ENCODE measurements at regions not wholly inside any gene's neighbourhood (a gene's known extent, or its start where the extent isn't known, plus 50 kb on each side); places are given as distances from the start of the nearest gene placed in this dataset.

GRCh38 chr13:84821261-84821660, 939.0 kb upstream of the SLITRK1 start:
- Histone ChIP-seq H3K36me3 (no peaks in the 10 kb centered on the region), H3K4me1 (no peaks in the 10 kb centered on the region), H3K27me3 (no peaks in the 10 kb centered on the region), H3K4me3 (no peak overlapping the region), H3K9me3 (no peaks in the 10 kb centered on the region), H3K27ac (no peak overlapping the region)
- TF ChIP-seq CTCF (IDR thresholded peaks at IDR 0.05), result no peak
- no peak for TF ChIP-seq POLR2AphosphoS5 (IDR thresholded peaks at IDR 0.05)
- TF ChIP-seq POLR2A (IDR thresholded peaks at IDR 0.05), result no peak
- intact Hi-C loops (cut with DNase I; ENCODE audit: low total_unique reads), result no loop called here
- DNase-seq (ENCODE audit: low spot score in 2 of 2), result no peak

GRCh38 chr13:84816567-84817105, 934.4 kb upstream of the SLITRK1 start:
- TF ChIP-seq POLR2AphosphoS5 (IDR thresholded peaks at IDR 0.05) (no peak), CTCF (IDR thresholded peaks at IDR 0.05) (no peak), POLR2A (IDR thresholded peaks at IDR 0.05) (no peak)
- DNase-seq (ENCODE audit: low spot score in 2 of 2), result no peak
- no peaks in the 10 kb centered on the region for H3K27me3 ChIP-seq
- intact Hi-C loops (cut with DNase I; ENCODE audit: low total_unique reads), result no loop called here
- H3K27ac ChIP-seq, result no peak overlapping the region
- H3K4me3 ChIP-seq, result no peak overlapping the region
- no peaks in the 10 kb centered on the region for H3K36me3 ChIP-seq
- no peaks in the 10 kb centered on the region for H3K4me1 ChIP-seq
- no peaks in the 10 kb centered on the region for H3K9me3 ChIP-seq

- DNase-seq (ENCODE audit: low spot score in 2 of 2), result no peak
- H3K4me1 ChIP-seq, result no peaks in the 10 kb centered on the region
- TF ChIP-seq POLR2AphosphoS5 (IDR thresholded peaks at IDR 0.05), result no peak
- no peak for TF ChIP-seq POLR2A (IDR thresholded peaks at IDR 0.05)
- no peak for TF ChIP-seq CTCF (IDR thresholded peaks at IDR 0.05)
- intact Hi-C loops (cut with DNase I; ENCODE audit: low total_unique reads), result no loop called here
- no peaks in the 10 kb centered on the region for H3K9me3 ChIP-seq
- no peak overlapping the region for H3K4me3 ChIP-seq
- H3K36me3 ChIP-seq, result no peaks in the 10 kb centered on the region
- H3K27ac ChIP-seq, result no peak overlapping the region
- no peaks in the 10 kb centered on the region for H3K27me3 ChIP-seq
Observed at GRCh38 chr13:84812789-84813188, 930.5 kb upstream of the SLITRK1 start.

GRCh38 chr13:84812078-84812477, 929.8 kb upstream of the SLITRK1 start:
- no peak for DNase-seq (ENCODE audit: low spot score in 2 of 2)
- Histone ChIP-seq H3K27me3 (no peaks in the 10 kb centered on the region), H3K4me3 (no peak overlapping the region), H3K36me3 (no peaks in the 10 kb centered on the region), H3K9me3 (no peaks in the 10 kb centered on the region), H3K27ac (no peak overlapping the region), H3K4me1 (no peaks in the 10 kb centered on the region)
- intact Hi-C loops (cut with DNase I; ENCODE audit: low total_unique reads), result no loop called here
- TF ChIP-seq POLR2A (IDR thresholded peaks at IDR 0.05) (no peak), CTCF (IDR thresholded peaks at IDR 0.05) (no peak), POLR2AphosphoS5 (IDR thresholded peaks at IDR 0.05) (no peak)

- no peaks in the 10 kb centered on the region for H3K36me3 ChIP-seq
- intact Hi-C loops (cut with DNase I; ENCODE audit: low total_unique reads), result no loop called here
- no peak overlapping the region for H3K27ac ChIP-seq
- DNase-seq (ENCODE audit: low spot score in 2 of 2), result no peak
- no peaks in the 10 kb centered on the region for H3K4me1 ChIP-seq
- H3K9me3 ChIP-seq, result no peaks in the 10 kb centered on the region
- H3K4me3 ChIP-seq, result no peak overlapping the region
- H3K27me3 ChIP-seq, result no peaks in the 10 kb centered on the region
- TF ChIP-seq POLR2A (IDR thresholded peaks at IDR 0.05), result no peak
Observed at GRCh38 chr13:84810781-84811180, 928.5 kb upstream of the SLITRK1 start.

- Histone ChIP-seq H3K27ac (no peak overlapping the region), H3K27me3 (no peaks in the 10 kb centered on the region), H3K4me3 (no peak overlapping the region), H3K4me1 (no peaks in the 10 kb centered on the region), H3K9me3 (no peaks in the 10 kb centered on the region), H3K36me3 (no peaks in the 10 kb centered on the region)
- intact Hi-C loops (cut with DNase I; ENCODE audit: low total_unique reads), result no loop called here
- no peak for TF ChIP-seq CTCF (IDR thresholded peaks at IDR 0.05)
- TF ChIP-seq POLR2AphosphoS5 (IDR thresholded peaks at IDR 0.05), result no peak
- TF ChIP-seq POLR2A (IDR thresholded peaks at IDR 0.05), result no peak
- no peak for DNase-seq (ENCODE audit: low spot score in 2 of 2)
Observed at GRCh38 chr13:84802073-84802472, 919.8 kb upstream of the SLITRK1 start.

All from breast epithelium (tissue), 4 donors.